GM20000 (cell line): ENCODE measurements at regions not wholly inside any gene's neighbourhood (a gene's known extent, or its start where the extent isn't known, plus 50 kb on each side); places are given as distances from the start of the nearest gene placed in this dataset.

Source experiments
- DNase-seq: peaks from one replicate; pipeline ENCODE4 v3.0.0; 2012; ENCODE audit warnings: low spot score
- CTCF ChIP-seq: IDR thresholded peaks from 2 replicates; pipeline ENCODE4 v1.5.1; 2012; ENCODE audit warnings: mild to moderate bottlenecking, control low read depth; ENCODE audit errors: extremely low read depth, missing control alignments

- DNase-seq, result no peak
- no peak for TF ChIP-seq CTCF
Measured at GRCh38 chr11:11211888-11212287, 141.2 kb downstream of the CSNK2A3 start.

- no peak for TF ChIP-seq CTCF
Measured at GRCh38 chr11:11211186-11211585, 141.9 kb downstream of the CSNK2A3 start.

GRCh38 chr11:11210446-11210845, 142.6 kb downstream of the CSNK2A3 start:
- no peak for TF ChIP-seq CTCF
- no peak for DNase-seq

More at GRCh38 chr11:11211186-11211585, 141.9 kb downstream of the CSNK2A3 start:
- no peak for DNase-seq

GRCh38 chr11:11209967-11210366, 143.1 kb downstream of the CSNK2A3 start:
- no peak for TF ChIP-seq CTCF
- DNase-seq, result no peak

- DNase-seq, result no peak
- TF ChIP-seq CTCF, result no peak
Measured at GRCh38 chr11:11208994-11209393, 144.1 kb downstream of the CSNK2A3 start.

- TF ChIP-seq CTCF, result no peak
Measured at GRCh38 chr11:11207428-11207827, 145.6 kb downstream of the CSNK2A3 start.

GRCh38 chr11:11206484-11206883, 146.6 kb downstream of the CSNK2A3 start:
- TF ChIP-seq CTCF, result no peak
- DNase-seq, result no peak

More at GRCh38 chr11:11207428-11207827, 145.6 kb downstream of the CSNK2A3 start:
- DNase-seq, result no peak
